Muscle layer of colon (tissue), 2 donors: ENCODE measurements at regions not wholly inside any gene's neighbourhood (a gene's known extent, or its start where the extent isn't known, plus 50 kb on each side); places are given as distances from the start of the nearest gene placed in this dataset.

Source experiments
- H3K27ac ChIP-seq: one replicate; pipeline ENCODE4 v1.7.0; 2013; ENCODE audit warnings: low read depth, mild to moderate bottlenecking, low read length, moderate library complexity
- H3K27me3 ChIP-seq, 2 donors: one replicate each; pipeline ENCODE4 v1.7.0; 2013; ENCODE audit warnings: low read length in 2 of 2, mild to moderate bottlenecking in 2 of 2; ENCODE audit not compliant: insufficient read depth in 2 of 2, control insufficient read depth in 1 of 2
- H3K36me3 ChIP-seq: one replicate; pipeline ENCODE4 v1.7.0; 2013; ENCODE audit warnings: mild to moderate bottlenecking, low read length; ENCODE audit not compliant: insufficient read depth
- H3K4me1 ChIP-seq: one replicate; pipeline ENCODE4 v1.7.0; 2013; ENCODE audit warnings: mild to moderate bottlenecking, low read length; ENCODE audit not compliant: insufficient read depth
- H3K4me3 ChIP-seq, 2 donors: one replicate each; pipeline ENCODE4 v1.7.0; 2013; ENCODE audit warnings: low read length in 2 of 2, low read depth in 1 of 2, mild to moderate bottlenecking in 1 of 2, moderate library complexity in 1 of 2
- H3K9ac ChIP-seq: one replicate; pipeline ENCODE4 v1.7.0; 2013; ENCODE audit warnings: low read length
- H3K9me3 ChIP-seq: one replicate; pipeline ENCODE4 v1.7.0; 2013; ENCODE audit warnings: mild to moderate bottlenecking, low read length
- donor health status: abdominal sarcoma.
- donor health status: Adenocarcinoma of cecum.

GRCh38 chr4:122244764-122245163 is 92.6 kb downstream of the BLTP1 start:
- Histone ChIP-seq H3K4me1 (no peaks in the 10 kb centered on the region), H3K27me3 (no peaks in the 10 kb centered on the region), H3K36me3 (peaks cover 25% of the 10 kb centered on the region), H3K9me3 (no peaks in the 10 kb centered on the region), H3K9ac (no peak overlapping the region), H3K4me3 (no peak overlapping the region), H3K27ac (no peak overlapping the region)

- peaks cover 31% of the 10 kb centered on the region for H3K36me3 ChIP-seq
- H3K9ac ChIP-seq = no peak overlapping the region
- no peaks in the 10 kb centered on the region for H3K27me3 ChIP-seq
- no peaks in the 10 kb centered on the region for H3K9me3 ChIP-seq
- no peaks in the 10 kb centered on the region for H3K4me1 ChIP-seq
- no peak overlapping the region for H3K27ac ChIP-seq
- H3K4me3 ChIP-seq = no peak overlapping the region
Observed at GRCh38 chr4:122246551-122246950, 94.4 kb downstream of the BLTP1 start.

GRCh38 chr4:122249357-122249756 is 97.2 kb downstream of the BLTP1 start:
- Histone ChIP-seq H3K9ac (no peak overlapping the region), H3K4me3 (no peak overlapping the region), H3K27ac (no peak overlapping the region), H3K36me3 (peaks cover 43% of the 10 kb centered on the region), H3K27me3 (no peaks in the 10 kb centered on the region), H3K9me3 (no peaks in the 10 kb centered on the region), H3K4me1 (no peaks in the 10 kb centered on the region)

GRCh38 chr4:122252584-122252983 is 100.5 kb downstream of the BLTP1 start:
- no peak overlapping the region for H3K4me3 ChIP-seq
- H3K36me3 ChIP-seq = peaks cover 57% of the 10 kb centered on the region
- H3K27me3 ChIP-seq = no peaks in the 10 kb centered on the region
- H3K4me1 ChIP-seq = no peaks in the 10 kb centered on the region
- H3K9me3 ChIP-seq = no peaks in the 10 kb centered on the region
- H3K27ac ChIP-seq = no peak overlapping the region
- no peak overlapping the region for H3K9ac ChIP-seq

GRCh38 chr4:122259849-122260248 is 107.7 kb downstream of the BLTP1 start:
- Histone ChIP-seq H3K36me3 (peaks cover 56% of the 10 kb centered on the region), H3K4me3 (no peak overlapping the region), H3K27ac (no peak overlapping the region), H3K27me3 (no peaks in the 10 kb centered on the region), H3K9ac (no peak overlapping the region), H3K9me3 (no peaks in the 10 kb centered on the region), H3K4me1 (no peaks in the 10 kb centered on the region)

GRCh38 chr4:122276359-122276758 is 102.5 kb upstream of the ADAD1 start:
- no peaks in the 10 kb centered on the region for H3K27me3 ChIP-seq
- no peak overlapping the region for H3K27ac ChIP-seq
- no peak overlapping the region for H3K9ac ChIP-seq
- H3K4me3 ChIP-seq = no peak overlapping the region
- no peaks in the 10 kb centered on the region for H3K9me3 ChIP-seq
- peaks cover 26% of the 10 kb centered on the region for H3K36me3 ChIP-seq
- H3K4me1 ChIP-seq = no peaks in the 10 kb centered on the region

- Histone ChIP-seq H3K27ac (no peak overlapping the region), H3K36me3 (peaks cover 15% of the 10 kb centered on the region), H3K9ac (no peak overlapping the region), H3K27me3 (no peaks in the 10 kb centered on the region), H3K4me3 (no peak overlapping the region), H3K9me3 (no peaks in the 10 kb centered on the region), H3K4me1 (no peaks in the 10 kb centered on the region)
Observed at GRCh38 chr4:122278976-122279375, 99.8 kb upstream of the ADAD1 start.

GRCh38 chr4:122279670-122280069 is 99.1 kb upstream of the ADAD1 start:
- Histone ChIP-seq H3K9me3 (no peaks in the 10 kb centered on the region), H3K36me3 (peaks cover 15% of the 10 kb centered on the region), H3K27me3 (no peaks in the 10 kb centered on the region), H3K4me3 (no peak overlapping the region), H3K27ac (no peak overlapping the region), H3K4me1 (no peaks in the 10 kb centered on the region), H3K9ac (no peak overlapping the region)

- Histone ChIP-seq H3K4me3 (no peak overlapping the region), H3K36me3 (peaks cover 29% of the 10 kb centered on the region), H3K9ac (no peak overlapping the region)
Observed at GRCh38 chr4:122285285-122285684, 93.5 kb upstream of the ADAD1 start.

GRCh38 chr4:122293374-122294365 is 85.1 kb upstream of the ADAD1 start:
- no peaks in the 10 kb centered on the region for H3K9me3 ChIP-seq
- no peak overlapping the region for H3K9ac ChIP-seq
- peaks cover 35% of the 10 kb centered on the region for H3K36me3 ChIP-seq
- no peak overlapping the region for H3K4me3 ChIP-seq
- H3K4me1 ChIP-seq = no peaks in the 10 kb centered on the region
- no peaks in the 10 kb centered on the region for H3K27me3 ChIP-seq
- H3K27ac ChIP-seq = no peak overlapping the region

More at GRCh38 chr4:122285285-122285684, 93.5 kb upstream of the ADAD1 start:
- H3K9me3 ChIP-seq = no peaks in the 10 kb centered on the region
- H3K27me3 ChIP-seq = no peaks in the 10 kb centered on the region
- H3K4me1 ChIP-seq = no peaks in the 10 kb centered on the region
- no peak overlapping the region for H3K27ac ChIP-seq

- H3K36me3 ChIP-seq = peaks cover 24% of the 10 kb centered on the region
- no peak overlapping the region for H3K4me3 ChIP-seq
- no peaks in the 10 kb centered on the region for H3K4me1 ChIP-seq
- no peaks in the 10 kb centered on the region for H3K9me3 ChIP-seq
- no peak overlapping the region for H3K27ac ChIP-seq
- H3K9ac ChIP-seq = no peak overlapping the region
- no peaks in the 10 kb centered on the region for H3K27me3 ChIP-seq
Observed at GRCh38 chr4:122297694-122298093, 81.1 kb upstream of the ADAD1 start.

GRCh38 chr4:122300776-122301175 is 78.0 kb upstream of the ADAD1 start:
- H3K4me3 ChIP-seq = no peak overlapping the region
- H3K27ac ChIP-seq = no peak overlapping the region
- H3K4me1 ChIP-seq = no peaks in the 10 kb centered on the region
- peaks cover 9% of the 10 kb centered on the region for H3K36me3 ChIP-seq
- no peaks in the 10 kb centered on the region for H3K9me3 ChIP-seq
- no peaks in the 10 kb centered on the region for H3K27me3 ChIP-seq
- no peak overlapping the region for H3K9ac ChIP-seq
